GM10248 (cell line): ENCODE measurements at regions not wholly inside any gene's neighbourhood (a gene's known extent, or its start where the extent isn't known, plus 50 kb on each side); places are given as distances from the start of the nearest gene placed in this dataset.

ENCODE experiments used
- CTCF ChIA-PET: fragments of 300-600 bp; sonication (Branson Sonifier 250); formaldehyde crosslinking; extraction: SDS; loops from one replicate; lab custom pipeline; 2021; ENCODE audit warnings: antibody characterized with exemption; lab: Yijun Ruan, JAX
- POLR2A ChIA-PET: fragments of 350-650 bp; sonication (Branson Sonifier 250); formaldehyde crosslinking; extraction: SDS; loops from one replicate; lab custom pipeline; 2020; ENCODE audit warnings: antibody characterized with exemption; lab: Yijun Ruan, JAX
- DNase-seq: peaks from one replicate; pipeline ENCODE4 v3.0.0; 2012; ENCODE audit errors: extremely low spot score
- CTCF ChIP-seq: IDR thresholded peaks from 2 replicates; pipeline ENCODE4 v1.5.1; 2012; ENCODE audit warnings: mild to moderate bottlenecking, low read depth; ENCODE audit errors: extremely low read depth, missing control alignments, control extremely low read depth

DNA sequence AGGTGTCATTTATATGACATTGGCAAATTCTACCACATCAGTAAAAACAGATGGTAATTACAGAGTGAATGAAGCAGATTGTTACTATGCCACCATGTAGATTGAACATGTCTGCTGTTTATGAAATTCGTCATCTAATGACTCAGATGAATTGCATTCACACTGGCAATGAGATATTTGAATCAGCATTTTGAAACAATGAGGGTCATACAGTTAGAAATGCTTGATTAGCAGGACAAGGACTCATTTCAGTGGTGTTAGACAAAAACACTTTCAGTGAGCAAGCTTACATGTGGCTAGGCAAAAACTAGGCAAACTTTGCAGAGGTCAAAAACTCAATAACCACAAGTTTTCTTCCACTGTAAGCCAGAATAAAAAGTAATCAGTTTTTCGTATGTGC is 1165.0 kb downstream of the SLITRK1 start:
- ChIA-PET POLR2A (no interaction called here), CTCF (no interaction called here)
- DNase-seq: no peak
- TF ChIP-seq CTCF: no peak

GRCh38 chr13:82713687-82714405 is 1168.4 kb downstream of the SLITRK1 start:
- POLR2A ChIA-PET: no interaction called here
- TF ChIP-seq CTCF: no peak
- CTCF ChIA-PET: no interaction called here
- DNase-seq: no peak

DNA sequence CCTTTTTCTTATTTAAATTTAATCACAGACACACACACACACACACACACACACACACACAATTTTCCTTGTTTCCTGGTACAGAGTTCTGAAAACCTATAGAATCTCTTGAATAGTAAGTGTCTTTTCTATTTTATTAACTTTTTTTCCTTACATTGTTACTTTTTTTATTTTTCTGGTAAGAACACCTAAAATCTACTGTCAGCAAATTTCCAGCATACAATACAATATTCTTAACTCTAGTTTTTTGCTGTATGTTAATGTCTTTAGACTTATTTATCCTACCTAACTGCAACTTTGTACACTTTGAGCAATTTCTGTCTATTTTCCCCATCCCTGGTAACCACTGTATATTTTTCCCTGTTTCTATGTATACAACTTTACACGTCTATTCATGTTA is 1179.8 kb downstream of the SLITRK1 start:
- TF ChIP-seq CTCF: no peak
- ChIA-PET POLR2A (no interaction called here), CTCF (no interaction called here)
- no peak for DNase-seq

DNA sequence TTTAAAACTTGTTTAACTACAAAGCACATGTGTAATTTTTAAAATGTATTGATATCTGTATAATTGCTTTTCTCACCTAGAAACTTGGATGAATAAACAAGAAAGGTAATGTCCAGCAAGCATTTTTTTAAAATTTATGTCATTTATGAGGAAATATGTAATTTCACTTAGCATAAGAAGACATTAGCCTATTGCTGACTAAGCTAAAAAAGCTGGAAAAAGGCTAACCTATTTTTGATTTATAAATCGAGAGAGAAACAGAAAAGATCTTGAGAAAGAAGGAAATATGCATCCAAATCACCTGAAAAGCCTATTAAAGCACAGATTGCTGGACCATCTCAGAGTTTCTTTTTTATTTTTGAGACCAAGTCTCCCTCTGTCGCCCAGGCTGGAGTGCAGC is 1181.3 kb downstream of the SLITRK1 start:
- TF ChIP-seq CTCF: no peak
- ChIA-PET CTCF (no interaction called here), POLR2A (no interaction called here)
- no peak for DNase-seq

DNA sequence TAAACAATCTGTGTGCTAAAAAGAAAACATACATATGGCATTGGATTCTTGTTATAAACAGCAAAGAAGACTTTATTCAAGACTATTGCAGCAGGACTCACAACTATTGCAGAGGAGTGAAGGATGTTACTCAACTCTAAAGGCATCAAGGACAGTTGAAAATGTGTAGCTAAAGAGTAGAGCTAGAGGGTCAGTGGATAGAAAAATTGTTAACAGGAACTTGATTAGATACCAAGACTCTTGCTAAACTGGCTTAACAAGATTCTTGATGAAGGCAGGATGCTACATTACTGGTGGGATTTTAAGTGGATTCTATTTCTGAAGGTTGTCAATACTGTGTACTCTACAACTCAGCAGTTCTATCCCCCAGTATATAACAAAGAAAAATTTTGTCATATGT is 1183.3 kb downstream of the SLITRK1 start:
- CTCF ChIA-PET: interaction anchor here (1.0 kb wide), 1 partner anchor 11 kb away, joined by 3 read pairs; no protein-coding TSS in a partner anchor
- no peak for TF ChIP-seq CTCF
- POLR2A ChIA-PET: no interaction called here
- no peak for DNase-seq

GRCh38 chr13:82698383-82698782 is 1183.9 kb downstream of the SLITRK1 start:
- POLR2A ChIA-PET: no interaction called here
- TF ChIP-seq CTCF: no peak
- no peak for DNase-seq
- CTCF ChIA-PET: interaction anchor here (1.0 kb wide), 1 partner anchor 10 kb away, joined by 3 read pairs; no protein-coding TSS in a partner anchor
